PC-9 (cell line): ENCODE measurements at regions not wholly inside any gene's neighbourhood (a gene's known extent, or its start where the extent isn't known, plus 50 kb on each side); places are given as distances from the start of the nearest gene placed in this dataset.

Experiments
- BruUV-seq: library from RNA; stranded (reverse); fragments of 400-500 nt; replicated peaks from 2 replicates; lab custom pipeline; 2021; lab: Mats Ljungman, UMichigan
- CTCF ChIA-PET: fragments of 300-600 bp; sonication (Branson Sonifier 250); formaldehyde crosslinking; loops from one replicate; lab custom pipeline; 2022; ENCODE audit warnings: antibody characterized with exemption; lab: Charles Lee
- POLR2A ChIA-PET: fragments of 300-600 bp; sonication (Branson Sonifier 250); formaldehyde crosslinking; loops from one replicate; lab custom pipeline; 2022; ENCODE audit warnings: antibody characterized with exemption; ENCODE audit not compliant: unreplicated experiment; lab: Charles Lee
- DNase-seq, 2 experiments: peaks; one replicate each; pipeline versions ENCODE4 v3.0.0 to v3.0.0-alpha.2; 2015 to 2022; ENCODE audit warnings: mixed read lengths in 1 of 2
- H2AFZ ChIP-seq: fragments of 200-600 bp; sonication (generic); 2 replicates; pipeline ENCODE4 v1.8.1; 2017; ENCODE audit warnings: antibody characterized with exemption
- H3F3A ChIP-seq: fragments of 200-600 bp; sonication (generic); 2 replicates; pipeline ENCODE4 v1.8.1; 2017; ENCODE audit warnings: antibody characterized with exemption, mild to moderate bottlenecking, low read depth; ENCODE audit not compliant: insufficient read depth
- H3K27ac ChIP-seq: fragments of 200-600 bp; sonication (generic); 2 replicates; pipeline ENCODE4 v1.6.1; 2016; ENCODE audit warnings: mixed run types
- H3K27me3 ChIP-seq: fragments of 200-600 bp; sonication (generic); 2 replicates; pipeline ENCODE4 v1.6.1; 2016; ENCODE audit warnings: low read depth, mixed run types; ENCODE audit not compliant: insufficient read depth
- H3K36me3 ChIP-seq: fragments of 200-600 bp; sonication (generic); 2 replicates; pipeline ENCODE4 v1.6.1; 2016; ENCODE audit warnings: low read depth, mixed run types
- H3K4me1 ChIP-seq: fragments of 200-600 bp; sonication (generic); replicated peaks from 2 replicates; pipeline ENCODE4 v1.6.1; 2016; ENCODE audit warnings: mixed run types; ENCODE audit not compliant: insufficient read depth
- H3K4me2 ChIP-seq: fragments of 200-600 bp; sonication (generic); 2 replicates; pipeline ENCODE4 v1.6.1; 2017; ENCODE audit warnings: mixed run types
- H3K4me3 ChIP-seq: fragments of 200-600 bp; sonication (generic); 2 replicates; pipeline ENCODE4 v1.6.1; 2016; ENCODE audit warnings: mixed run types
- H3K79me2 ChIP-seq: fragments of 200-600 bp; sonication (generic); 2 replicates; pipeline ENCODE4 v1.6.1; 2017; ENCODE audit warnings: low read depth, mixed run types
- H3K9me2 ChIP-seq: fragments of 200-600 bp; sonication (generic); 2 replicates; pipeline ENCODE4 v1.8.1; 2017; ENCODE audit warnings: mild to moderate bottlenecking; ENCODE audit not compliant: insufficient read depth
- H3K9me3 ChIP-seq: fragments of 200-600 bp; sonication (generic); 2 replicates; pipeline ENCODE4 v1.8.1; 2016; ENCODE audit warnings: low read depth; ENCODE audit not compliant: insufficient read depth
- H4K20me1 ChIP-seq: fragments of 200-600 bp; sonication (generic); 2 replicates; pipeline ENCODE4 v1.8.1; 2017; ENCODE audit not compliant: insufficient read depth
- CTCF ChIP-seq: fragments of 200-600 bp; sonication (generic); conservative IDR thresholded peaks from 2 replicates; pipeline ENCODE4 v1.6.1; 2017; ENCODE audit warnings: mixed run types, antibody characterized with exemption, mild to moderate bottlenecking, moderate library complexity
- EZH2 ChIP-seq: fragments of 200-600 bp; sonication (generic); IDR thresholded peaks from 2 replicates; pipeline ENCODE4 v1.8.0; 2017; ENCODE audit warnings: antibody characterized with exemption, low read depth
- intact Hi-C: fragments of 100-400 bp; cut with micrococcal nuclease; formaldehyde crosslinking; loops from one replicate; pipeline ENCODE4 v1.10.0; 2022; ENCODE audit not compliant: unreplicated experiment

GRCh38 chr6:147711476-147711875, 203.0 kb downstream of the SAMD5 start:
- Histone ChIP-seq H3K9me3 (no peaks in the 10 kb centered on the region), H3K4me2 (no peak overlapping the region), H4K20me1 (no peaks in the 10 kb centered on the region; the same call in 1 of the 2 replicates), H2AFZ (no peak overlapping the region), H3F3A (peaks cover 12% of the 10 kb centered on the region; the same call in 1 of the 2 replicates), H3K27me3 (no peaks in the 10 kb centered on the region), H3K4me3 (no peak overlapping the region), H3K79me2 (peaks cover 13% of the 10 kb centered on the region), H3K9me2 (no peaks in the 10 kb centered on the region), H3K27ac (no peak overlapping the region), H3K4me1 (peaks cover 20% of the 10 kb centered on the region), H3K36me3 (0 out of 2 replicates have a peak, but pooled peaks cover 8% of the 10 kb centered on the region)
- TF ChIP-seq CTCF: no peak
- TF ChIP-seq EZH2: no peak
- ChIA-PET CTCF (no interaction called here), POLR2A (interaction anchor here (0.7 kb wide), 1 partner anchor 107 kb away, joined by 4 read pairs; no protein-coding TSS in a partner anchor)
- no peak for DNase-seq
- intact Hi-C loops: no loop called here
- no TSS peak for BruUV-seq

DNA sequence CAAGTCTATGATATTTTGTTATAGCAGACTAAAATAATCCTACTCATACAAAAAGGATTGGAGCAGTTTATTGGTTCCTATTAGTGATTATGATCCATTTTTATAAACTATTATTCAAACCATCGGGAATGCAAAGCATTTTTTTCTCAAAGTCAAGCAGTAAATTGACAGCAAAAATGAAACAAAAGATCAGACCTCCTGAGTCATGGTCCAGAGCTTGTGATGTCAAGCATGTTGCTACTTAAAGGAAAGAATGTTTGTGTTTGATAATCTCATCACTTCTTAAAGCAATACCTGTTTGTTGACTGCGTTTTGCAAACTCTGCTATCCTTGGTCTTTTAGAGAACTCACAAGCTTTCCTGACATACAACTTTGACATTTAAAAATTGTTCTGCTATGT, 204.4 kb downstream of the SAMD5 start:
- Histone ChIP-seq H3F3A (peaks cover 6% of the 10 kb centered on the region; the same call in 1 of the 2 replicates), H3K9me2 (no peaks in the 10 kb centered on the region), H3K9me3 (no peaks in the 10 kb centered on the region), H3K27me3 (no peaks in the 10 kb centered on the region), H2AFZ (no peak overlapping the region), H3K79me2 (peaks cover 13% of the 10 kb centered on the region), H3K4me2 (no peak overlapping the region), H3K36me3 (0 out of 2 replicates have a peak, but pooled peaks cover 8% of the 10 kb centered on the region), H3K4me3 (no peak overlapping the region), H3K27ac (no peak overlapping the region), H3K4me1 (peaks cover 6% of the 10 kb centered on the region), H4K20me1 (no peaks in the 10 kb centered on the region; the same call in 1 of the 2 replicates)
- ChIA-PET POLR2A (no interaction called here), CTCF (interaction anchor here (0.6 kb wide), 1 partner anchor 44 kb away, joined by 5 read pairs; no protein-coding TSS in a partner anchor)
- TF ChIP-seq CTCF: no peak
- TF ChIP-seq EZH2: no peak
- intact Hi-C loops: no loop called here
- no TSS peak for BruUV-seq
- no peak for DNase-seq

- Histone ChIP-seq H3K4me2 (no peak overlapping the region), H3K9me2 (no peaks in the 10 kb centered on the region), H3K9me3 (no peaks in the 10 kb centered on the region), H2AFZ (no peak overlapping the region), H3F3A (no peaks in the 10 kb centered on the region), H3K27ac (no peak overlapping the region), H4K20me1 (no peaks in the 10 kb centered on the region), H3K79me2 (peaks cover 12% of the 10 kb centered on the region), H3K27me3 (no peaks in the 10 kb centered on the region), H3K4me3 (no peak overlapping the region), H3K4me1 (no peaks in the 10 kb centered on the region), H3K36me3 (0 out of 2 replicates have a peak, but pooled peaks cover 8% of the 10 kb centered on the region)
- DNase-seq: no peak
- ChIA-PET CTCF (no interaction called here), POLR2A (no interaction called here)
- intact Hi-C loops: no loop called here
- BruUV-seq: no TSS peak
- TF ChIP-seq CTCF (no peak), EZH2 (no peak)
Measured at GRCh38 chr6:147715035-147715434, 206.5 kb downstream of the SAMD5 start.
